GM21528 (cell line): ENCODE measurements at regions not wholly inside any gene's neighbourhood (a gene's known extent, or its start where the extent isn't known, plus 50 kb on each side); places are given as distances from the start of the nearest gene placed in this dataset.

ENCODE experiments used
- ATAC-seq: cut with Tn5 transposase; IDR thresholded peaks from one replicate; pipeline ENCODE4 v1.9.1; 2021; ENCODE audit warnings: mild to moderate bottlenecking, moderate library complexity; ENCODE audit not compliant: unreplicated experiment, low FRiP score

DNA sequence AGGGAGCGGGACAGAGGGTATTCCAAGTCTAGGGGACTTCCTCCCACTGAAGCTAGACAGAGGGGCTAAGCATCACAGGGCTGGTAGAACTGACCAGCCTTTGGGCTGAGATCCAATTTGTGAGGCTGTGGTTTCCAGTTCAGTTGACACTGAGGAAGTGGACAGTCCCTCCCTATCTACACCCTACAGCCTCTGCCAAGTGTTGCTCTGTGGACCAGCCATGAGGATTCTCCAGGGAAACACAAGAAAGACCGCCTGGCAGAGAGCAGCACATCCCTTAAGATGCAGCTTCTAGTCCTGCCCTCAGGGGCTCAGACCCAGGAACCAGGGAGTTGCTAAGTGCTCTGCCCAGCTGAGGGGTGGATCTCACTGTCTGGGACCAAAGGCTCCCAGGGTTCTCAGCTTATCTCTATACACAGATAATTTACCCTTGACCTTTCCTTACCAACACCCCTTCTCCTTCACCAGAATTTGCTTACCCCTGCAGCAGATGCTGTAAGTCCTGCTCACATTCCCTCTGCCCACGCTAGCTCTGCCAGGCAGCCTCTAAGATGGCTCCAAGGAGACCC lies 252.0 kb downstream of the SKIDA1 start:
- no peak for ATAC-seq

DNA sequence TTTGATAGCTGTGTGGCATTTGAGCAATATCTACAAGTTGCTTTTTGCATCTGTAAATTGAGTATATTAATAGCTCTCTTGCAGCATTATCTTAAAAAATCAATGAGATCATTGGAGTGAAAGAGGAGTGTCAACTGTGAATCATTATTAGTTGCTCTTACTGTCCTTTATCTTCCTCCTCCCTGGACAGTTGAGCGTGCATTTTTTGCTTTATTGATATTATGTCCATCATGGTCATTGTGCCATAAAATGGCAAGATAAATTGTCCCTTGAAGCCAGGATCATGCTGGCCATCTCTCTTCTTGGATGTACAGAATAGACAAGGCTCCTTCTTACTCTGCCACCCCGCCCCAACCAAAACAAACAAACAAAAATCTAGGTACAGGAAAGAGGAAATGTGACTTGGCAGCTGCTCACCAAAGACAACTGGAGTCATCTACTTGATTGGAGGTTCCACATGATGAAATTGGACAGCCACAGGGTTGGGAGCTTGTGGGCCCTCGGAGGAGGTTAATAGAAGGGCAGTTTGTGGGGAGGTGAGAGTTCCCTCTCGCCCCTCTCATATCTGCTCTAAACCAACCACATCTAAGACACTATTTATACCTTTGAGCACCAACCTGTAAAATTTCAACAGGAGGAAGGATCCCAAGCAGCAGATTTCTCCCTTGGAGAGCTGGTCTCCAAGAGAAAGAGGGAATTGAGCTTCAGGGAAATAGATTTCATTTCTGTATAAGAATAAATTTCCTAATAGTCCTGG lies 252.7 kb downstream of the SKIDA1 start:
- ATAC-seq, result no peak

DNA sequence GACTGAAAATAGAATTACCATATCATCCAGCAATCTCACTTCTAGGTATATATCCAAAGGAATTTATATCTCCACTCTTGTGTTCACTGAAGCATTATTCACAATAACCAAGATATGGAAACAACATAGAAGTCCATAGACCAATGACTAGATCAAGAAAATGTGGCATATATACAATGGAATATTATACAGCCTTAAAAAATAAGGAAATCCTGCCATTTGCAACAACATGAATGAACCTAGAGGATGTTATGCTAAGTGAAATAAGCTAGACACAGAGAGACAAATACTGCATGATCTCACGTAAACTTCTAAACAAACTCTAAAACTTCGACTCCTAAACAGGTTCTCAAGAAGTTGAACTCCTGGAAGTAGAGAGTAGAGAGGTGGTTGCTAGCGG lies 254.5 kb downstream of the SKIDA1 start:
- no peak for ATAC-seq

DNA sequence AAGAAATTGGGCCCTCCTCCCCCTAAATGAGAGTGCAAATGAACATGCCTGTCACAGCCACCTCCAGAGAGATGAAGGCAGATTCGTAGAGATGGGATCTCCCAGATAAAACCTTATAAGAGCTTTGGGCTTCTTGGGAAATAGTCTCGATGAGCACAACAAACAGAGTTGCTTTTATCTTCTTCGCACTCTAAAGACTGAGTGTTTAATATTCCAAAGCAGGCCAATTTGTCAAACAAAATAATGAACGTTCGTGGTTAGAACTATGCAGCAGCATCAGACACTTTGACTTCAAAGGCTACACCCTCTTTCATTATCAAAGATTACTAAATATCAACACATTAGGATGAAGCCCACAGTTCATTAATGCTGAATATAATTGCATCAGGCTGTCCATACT lies 256.2 kb downstream of the SKIDA1 start:
- ATAC-seq, result no peak

DNA sequence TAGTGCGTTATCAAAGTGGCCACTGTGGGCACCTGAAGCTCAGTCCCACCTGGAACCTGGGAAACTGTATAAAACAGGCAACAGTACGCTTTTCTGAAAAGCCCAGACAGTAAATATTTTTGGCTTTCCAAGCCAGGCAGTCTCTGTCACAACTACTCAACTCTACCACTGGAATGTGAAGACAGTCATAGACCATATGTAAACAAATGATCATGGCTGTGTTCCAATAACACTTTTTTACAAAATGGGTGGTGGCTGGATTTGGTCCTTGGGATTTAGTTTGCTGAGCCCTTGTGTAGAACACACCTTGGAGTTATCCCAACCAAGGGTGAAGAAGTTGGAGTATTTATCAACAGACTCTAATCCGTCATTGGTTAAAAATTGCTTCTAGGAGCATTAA lies 259.9 kb downstream of the SKIDA1 start:
- no peak for ATAC-seq

DNA sequence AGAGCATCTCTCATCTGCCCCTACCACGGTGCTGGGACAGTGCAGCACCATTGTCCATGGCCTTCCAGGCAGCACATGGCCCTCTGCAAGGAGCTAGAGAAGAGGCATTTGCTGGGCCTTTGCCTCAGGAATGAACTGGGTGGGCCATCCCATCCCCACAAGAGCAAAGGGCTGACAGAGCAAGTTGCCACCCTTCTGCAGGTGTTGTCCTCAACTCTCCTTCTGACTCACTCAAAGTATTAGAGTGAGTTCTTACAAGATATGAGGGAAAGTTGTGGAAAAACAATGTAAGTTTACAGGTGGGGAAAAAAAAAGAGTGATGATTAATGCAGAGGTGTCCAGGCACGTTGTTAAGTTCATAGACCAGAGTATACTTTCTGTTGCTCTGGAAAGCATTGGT lies 261.2 kb downstream of the SKIDA1 start:
- no peak for ATAC-seq

DNA sequence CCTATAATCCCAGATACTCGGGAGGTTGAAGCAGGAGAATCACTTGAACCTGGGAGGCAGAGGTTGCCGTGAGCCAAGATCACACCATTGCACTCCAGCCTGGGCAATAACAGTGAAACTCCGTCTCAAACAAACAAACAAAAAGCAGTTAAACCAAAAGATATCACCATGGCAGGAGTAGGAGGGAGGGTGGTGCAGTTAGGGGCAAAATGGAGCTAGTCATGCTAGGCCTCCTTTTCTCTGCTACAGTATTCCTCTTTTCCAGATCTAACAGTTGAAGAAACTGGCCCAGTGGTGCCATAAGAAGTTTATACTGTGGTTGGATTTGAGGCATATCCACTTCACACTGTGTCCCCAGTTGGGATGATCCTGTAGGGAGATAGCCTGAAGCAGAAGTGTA lies 261.6 kb downstream of the SKIDA1 start:
- no peak for ATAC-seq

DNA sequence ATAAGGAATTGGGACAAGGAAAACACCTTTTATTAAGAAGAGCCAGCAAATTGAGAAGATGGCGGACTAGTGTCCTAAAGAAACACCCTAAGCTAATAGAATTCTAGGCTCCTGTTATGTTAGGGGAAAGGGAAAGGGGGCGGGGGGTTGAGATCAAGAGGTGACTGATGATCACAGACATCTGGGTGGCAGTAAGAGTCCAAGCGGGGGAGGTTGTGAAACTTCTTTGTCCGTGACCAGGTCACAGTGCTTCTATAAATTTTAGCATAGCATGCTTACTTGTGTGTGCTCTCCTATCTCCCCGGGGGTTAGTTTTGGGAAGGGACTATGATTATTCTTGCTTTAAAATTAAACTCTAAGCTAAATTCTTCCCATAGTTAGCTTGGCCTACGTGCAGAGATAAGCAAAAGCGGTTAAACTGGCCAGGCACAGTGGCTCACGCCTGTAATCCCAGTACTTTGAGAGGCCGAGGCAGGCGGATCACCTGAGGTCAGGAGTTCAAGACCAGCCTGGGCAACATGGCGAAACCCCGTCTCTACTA lies 262.1 kb downstream of the SKIDA1 start:
- ATAC-seq, result no peak

DNA sequence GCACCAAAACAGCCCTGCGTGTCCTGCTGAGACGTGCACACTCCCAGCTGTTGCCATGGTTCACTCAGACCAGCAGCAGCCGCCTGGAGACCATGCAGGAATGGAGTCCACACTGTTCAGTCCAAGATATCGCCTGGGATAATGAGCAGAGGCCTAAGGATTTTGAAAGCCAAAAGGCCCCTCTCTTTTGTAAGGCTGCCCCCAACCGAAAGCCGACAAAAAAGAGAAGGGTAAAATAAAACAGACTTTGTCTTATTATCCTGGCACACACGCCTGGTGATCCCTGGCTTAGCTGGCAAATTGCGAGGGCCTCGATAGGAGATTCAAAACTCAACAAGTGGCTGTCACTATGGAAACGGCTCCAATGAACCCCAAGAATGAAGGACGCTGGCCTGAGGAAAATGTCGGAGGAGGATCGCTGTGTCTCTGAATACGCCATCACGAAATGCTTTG lies 263.6 kb downstream of the SKIDA1 start:
- ATAC-seq, result no peak

DNA sequence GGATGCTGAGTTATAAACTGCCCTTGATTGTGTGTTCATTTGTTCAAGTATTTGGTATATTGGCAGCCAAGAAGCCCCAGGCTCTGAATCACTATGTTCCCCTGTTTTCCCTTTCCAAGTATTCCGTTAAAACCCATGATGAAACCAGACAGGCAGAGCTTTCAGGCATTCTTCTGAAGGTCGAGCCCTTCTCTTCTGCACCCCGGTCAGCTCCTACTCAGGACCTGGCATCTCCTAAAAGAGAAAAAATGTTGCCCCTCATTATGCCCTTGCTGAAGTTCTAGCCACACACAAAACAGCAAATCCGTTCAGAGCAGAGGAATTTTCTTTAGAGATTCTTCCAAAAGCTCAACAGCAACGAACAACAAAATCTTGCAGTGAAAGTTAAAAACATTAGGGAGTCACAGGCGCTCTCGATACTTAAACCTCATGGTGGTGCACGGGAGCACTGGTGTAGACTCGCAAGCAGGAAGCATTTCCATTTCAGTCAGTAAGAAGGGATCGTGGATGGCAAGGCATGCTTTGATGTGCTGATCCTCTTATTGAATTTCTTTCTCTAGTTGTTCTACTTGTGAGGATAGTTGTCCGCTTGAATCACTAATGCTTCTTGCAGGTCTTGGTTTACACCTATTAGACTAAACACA lies 264.9 kb downstream of the SKIDA1 start:
- ATAC-seq, result no peak

DNA sequence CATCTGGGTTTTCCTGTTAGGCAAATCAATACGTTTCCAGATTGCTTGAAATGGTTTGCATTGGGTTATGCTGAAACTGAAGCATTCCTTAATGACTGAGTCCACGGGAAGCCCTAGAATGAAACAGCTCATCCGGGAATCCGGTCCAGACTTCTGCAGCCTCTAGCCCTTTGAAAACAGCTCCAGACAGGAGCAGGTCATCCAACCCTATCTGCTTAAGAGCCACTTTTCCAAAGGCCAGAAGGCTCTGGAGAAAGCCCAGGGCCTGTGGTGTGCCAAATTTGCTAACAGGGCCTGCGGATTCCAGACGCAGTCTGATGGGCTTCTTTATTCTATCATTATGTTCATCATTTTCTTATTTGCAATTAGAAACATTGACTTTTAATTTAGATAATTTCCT lies 265.4 kb downstream of the SKIDA1 start:
- no peak for ATAC-seq

DNA sequence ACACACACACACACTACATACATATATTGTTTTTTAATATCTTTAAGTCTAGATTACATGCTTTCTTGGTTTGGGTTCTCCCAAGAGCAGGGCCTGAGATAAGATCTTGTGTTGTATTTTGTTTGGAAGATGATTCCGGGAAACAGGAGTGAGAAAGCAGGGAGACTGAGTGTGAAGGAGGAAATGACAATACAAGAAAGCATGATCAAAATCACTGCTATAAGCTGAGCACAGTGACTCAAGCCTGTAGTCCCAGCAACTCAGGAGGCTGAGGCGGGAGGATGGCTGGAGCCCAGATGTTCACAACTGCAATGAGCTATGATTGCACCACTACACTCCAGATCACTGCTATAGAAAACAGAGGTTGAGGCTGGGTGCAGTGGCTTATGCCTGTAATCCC lies 267.6 kb downstream of the SKIDA1 start:
- no peak for ATAC-seq

DNA sequence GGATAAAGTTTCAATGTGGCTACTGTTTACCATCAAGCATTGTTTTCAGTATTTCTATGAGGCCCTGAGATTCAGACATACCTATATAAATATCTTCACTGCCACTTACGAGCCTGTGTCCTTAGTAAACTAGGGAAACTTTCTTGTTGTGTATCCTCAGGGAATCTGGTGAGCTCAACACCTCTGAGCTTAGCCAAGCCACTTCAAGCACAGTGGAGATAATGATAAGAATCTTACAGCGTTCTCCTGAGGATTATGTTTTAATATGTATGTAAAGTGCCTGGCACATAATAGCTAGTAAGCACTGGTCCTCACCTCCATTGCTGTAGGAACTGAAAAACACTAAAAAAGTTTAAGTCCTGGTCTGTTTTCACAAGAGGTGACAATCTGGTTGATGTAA lies 268.3 kb downstream of the SKIDA1 start:
- no peak for ATAC-seq

DNA sequence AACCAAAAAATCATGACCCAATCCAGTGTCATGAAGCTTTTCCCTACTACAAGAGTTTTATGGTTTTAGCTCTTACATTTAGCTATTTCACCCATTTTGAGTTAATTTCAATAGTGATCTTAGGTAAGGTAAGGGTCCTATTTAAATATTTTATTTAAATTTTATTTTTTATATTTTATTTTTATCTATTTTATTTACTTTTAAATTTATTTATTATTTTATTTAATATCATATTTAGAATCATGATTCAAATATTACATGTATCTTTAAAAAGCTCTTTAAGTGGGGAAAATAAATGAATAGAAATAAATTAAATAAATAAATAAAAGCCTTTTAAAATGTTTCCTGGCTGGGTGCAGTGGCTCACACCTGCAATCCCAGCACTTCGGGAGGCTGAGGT lies 276.0 kb downstream of the SKIDA1 start:
- no peak for ATAC-seq

DNA sequence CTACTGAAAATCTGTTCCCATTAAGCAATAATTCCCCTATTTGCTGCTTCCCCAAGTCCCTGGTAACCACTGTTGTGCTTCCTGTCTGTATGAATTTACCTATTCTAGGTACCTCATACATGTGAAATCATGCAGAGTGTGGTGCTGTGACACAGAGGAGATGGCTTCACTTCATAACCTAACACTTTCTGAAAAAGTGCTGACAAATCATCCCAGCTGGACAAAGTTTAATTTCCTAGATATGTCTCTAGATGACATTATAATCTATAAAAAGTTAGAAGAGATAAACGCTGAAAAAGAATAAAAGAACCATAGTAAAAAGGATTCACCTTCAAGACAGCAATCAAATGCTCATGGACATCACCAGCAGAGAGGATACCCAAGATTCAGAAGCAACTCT lies 277.9 kb downstream of the SKIDA1 start:
- ATAC-seq, result no peak

DNA sequence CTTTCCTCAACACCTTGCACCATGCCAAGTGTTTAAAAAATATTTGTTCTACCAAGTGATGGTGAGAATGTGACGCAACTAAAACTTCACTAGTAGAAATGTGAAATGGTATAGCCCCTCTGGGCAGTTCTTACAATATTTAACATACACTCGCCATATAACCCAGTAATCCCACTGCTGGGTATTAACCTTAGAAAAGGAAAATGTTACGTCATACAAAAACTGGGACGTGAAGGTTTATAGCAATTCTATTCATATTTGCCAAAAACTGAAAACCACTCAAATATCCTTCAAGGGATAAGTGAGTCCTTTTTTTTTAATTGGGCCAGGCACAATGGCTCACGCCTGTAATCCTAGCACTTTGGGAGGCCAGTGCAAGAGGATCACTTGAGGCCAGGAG lies 279.3 kb downstream of the SKIDA1 start:
- ATAC-seq, result no peak

DNA sequence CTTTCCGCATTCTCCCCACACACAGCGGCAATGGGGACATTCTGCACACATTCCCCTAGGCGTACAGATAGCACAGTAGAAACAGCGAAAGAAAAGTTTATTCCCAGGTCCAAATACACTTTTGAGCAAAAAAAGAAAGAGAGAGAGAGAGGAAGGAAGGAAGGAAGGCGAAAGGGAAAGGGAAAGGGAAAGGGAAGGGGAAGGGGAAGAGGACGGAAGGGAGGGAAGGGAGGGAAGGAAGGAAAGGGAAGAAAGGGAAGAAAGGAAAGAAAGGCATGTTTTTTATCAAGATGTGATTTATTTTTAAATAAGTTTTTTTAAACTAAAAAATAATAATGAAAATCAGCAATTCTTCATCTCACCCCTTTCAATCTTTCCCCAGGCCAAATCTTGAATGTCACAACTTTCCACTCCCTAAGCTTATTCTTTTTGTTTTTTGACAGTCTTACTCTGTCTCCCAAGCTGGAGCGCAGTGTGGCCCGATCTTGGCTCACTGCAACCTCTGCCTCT lies 281.7 kb downstream of the SKIDA1 start:
- ATAC-seq, result no peak

DNA sequence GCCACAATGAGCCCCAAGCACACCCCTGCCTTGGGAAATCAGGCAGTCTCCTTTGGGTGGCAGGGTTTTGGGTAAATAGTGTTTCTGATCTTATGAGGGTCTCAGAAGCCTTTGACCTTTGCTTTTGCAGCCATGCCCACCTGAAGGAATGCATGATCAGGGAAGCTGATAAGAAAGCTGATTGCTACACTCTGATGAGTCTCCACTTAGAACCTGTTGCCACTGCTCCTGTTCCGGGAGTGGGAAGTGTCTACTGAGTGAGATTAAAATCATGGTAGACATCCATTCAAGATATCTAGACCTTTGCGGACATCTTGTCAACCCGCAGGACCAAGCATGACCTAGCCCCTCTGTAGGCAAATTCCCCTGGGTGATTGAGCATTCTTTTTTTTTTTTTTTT lies 282.6 kb downstream of the SKIDA1 start:
- no peak for ATAC-seq

DNA sequence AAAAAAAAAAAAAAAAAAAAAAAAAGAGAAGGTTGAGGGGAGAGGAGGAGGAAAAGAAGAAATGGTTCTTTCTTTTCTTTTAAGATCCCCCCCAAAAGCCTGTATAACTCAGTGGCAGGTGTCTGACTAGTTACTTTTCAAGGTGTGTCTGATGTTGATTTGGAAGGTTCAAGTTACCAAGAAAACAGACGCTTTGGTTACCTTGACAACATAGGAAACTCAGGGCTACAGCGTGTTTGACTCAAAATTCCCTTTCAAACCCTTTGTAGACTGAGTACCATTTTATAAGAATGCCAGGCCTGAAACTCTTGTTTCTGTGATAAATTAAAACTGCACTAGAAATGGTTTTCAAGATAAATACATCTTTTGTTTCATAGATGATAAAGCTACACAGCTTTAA lies 286.8 kb downstream of the SKIDA1 start:
- no peak for ATAC-seq

DNA sequence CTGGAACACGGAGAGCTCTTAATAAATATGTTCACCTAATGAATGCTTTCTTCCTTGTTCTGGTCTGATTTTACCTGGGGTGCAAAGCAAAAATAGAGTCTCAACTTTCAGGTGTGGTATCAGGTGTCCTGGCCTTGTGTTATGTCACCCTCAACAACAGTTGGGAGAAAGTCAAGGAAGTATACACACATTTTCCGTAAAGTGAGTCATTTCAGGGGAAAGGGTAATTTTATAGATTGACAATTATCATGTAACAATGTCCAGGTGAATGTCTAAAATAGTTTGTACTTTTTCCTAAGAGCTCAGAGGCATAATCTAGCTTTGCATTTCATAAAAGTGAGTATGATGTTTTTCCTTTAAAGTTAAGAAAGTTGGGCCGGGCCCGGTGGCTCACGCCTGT lies 287.4 kb downstream of the SKIDA1 start:
- ATAC-seq, result no peak

DNA sequence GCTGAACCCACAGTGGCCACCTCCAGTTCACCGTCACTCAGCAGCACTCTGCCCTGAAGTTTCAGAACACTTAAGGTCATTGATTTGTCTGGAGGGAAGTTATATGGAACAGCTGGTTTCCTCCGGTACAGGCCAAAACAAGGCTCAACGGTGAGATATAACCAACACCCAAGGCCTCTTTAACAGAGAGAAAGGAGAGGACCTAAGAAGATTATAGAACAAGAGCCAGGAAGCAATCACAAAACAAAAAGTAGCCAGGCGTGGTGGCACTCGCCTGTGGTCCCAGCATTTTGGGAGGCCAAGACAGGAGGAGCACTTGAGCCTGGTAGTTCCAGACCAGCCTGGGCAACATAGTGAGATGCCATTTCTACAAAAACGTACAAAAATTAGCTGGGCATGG lies 290.7 kb downstream of the SKIDA1 start:
- no peak for ATAC-seq

DNA sequence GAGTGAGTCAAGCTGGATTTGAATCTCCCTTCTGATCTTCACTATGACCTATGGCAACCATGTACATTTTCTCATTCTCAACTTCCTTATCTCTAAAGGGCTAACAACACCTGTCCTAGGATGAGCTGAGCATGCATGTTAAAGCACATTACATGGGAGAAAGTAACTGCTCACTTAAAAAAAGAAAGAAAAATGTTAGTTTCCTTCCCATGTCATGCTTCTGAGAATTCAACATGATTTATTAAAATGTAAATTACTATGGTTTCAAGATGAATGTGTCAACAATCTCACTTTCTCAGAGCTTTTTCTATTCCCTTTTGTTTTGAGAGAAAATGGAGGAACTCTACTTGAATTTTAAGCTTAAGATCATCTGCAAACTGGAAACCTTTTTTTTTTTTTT lies 295.3 kb downstream of the SKIDA1 start:
- ATAC-seq, result peak; percentile 60
